ELR (cell line): ENCODE measurements at regions not wholly inside any gene's neighbourhood (a gene's known extent, or its start where the extent isn't known, plus 50 kb on each side); places are given as distances from the start of the nearest gene placed in this dataset.
"Not testable (repeated sequence)": the region's sequence is repeated elsewhere in the genome, so short reads cannot be mapped to it uniquely, and the experiment has no call there.

Source experiments
- DNase-seq: peaks from one replicate; pipeline ENCODE4 v3.0.0-alpha.2; 2015; ENCODE audit warnings: low read depth

GRCh38 chr2:131828164-131828561, 300.5 kb downstream of the CCDC74A start:
- DNase-seq = no peak

GRCh38 chr2:131828633-131829455, 301.2 kb downstream of the CCDC74A start:
- DNase-seq = not testable (repeated sequence)

DNA sequence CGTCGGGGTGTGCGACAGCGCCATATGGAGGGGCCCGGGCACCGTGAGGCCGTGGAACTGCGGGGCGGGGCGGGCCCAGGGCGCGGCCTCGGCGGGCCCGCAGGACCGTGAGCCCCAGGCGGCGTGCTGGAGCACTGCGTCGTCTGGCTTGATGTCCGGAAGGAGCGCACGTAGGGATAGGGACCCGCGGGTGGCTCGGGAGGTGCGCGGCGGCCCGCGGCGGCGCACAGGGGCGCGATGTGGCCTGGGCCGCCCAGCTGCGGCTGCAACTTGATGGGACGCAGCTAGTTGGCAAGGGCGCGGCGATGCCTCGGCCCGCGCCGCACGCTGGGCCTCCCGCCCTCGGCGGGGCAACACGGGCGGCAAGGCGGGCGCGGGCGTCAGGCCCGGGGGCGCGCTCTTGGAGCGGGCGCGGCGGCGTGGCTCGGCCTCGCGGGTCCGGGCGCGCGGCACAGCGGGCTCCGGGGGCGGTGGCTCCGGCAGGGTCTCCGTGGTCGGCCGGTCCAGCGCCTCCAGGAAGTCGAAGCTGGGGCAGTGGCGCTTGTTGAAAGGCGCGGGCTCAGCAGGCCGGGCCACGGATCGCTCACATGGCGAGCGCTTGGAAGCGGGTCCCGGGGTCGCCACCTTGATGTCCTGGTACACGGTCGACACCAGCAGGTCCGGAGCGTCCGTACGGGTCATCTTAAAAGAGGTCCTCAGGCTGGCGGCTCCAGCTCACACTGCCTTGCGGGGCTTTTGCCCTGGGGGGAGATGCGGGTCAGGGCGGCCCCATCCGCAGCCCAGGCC, 302.0 kb downstream of the CCDC74A start:
- DNase-seq = not testable (repeated sequence)

- not testable (repeated sequence) for DNase-seq
These were observed 302.7 kb downstream of the CCDC74A start for GRCh38 chr2:131830242-131830945.

DNA sequence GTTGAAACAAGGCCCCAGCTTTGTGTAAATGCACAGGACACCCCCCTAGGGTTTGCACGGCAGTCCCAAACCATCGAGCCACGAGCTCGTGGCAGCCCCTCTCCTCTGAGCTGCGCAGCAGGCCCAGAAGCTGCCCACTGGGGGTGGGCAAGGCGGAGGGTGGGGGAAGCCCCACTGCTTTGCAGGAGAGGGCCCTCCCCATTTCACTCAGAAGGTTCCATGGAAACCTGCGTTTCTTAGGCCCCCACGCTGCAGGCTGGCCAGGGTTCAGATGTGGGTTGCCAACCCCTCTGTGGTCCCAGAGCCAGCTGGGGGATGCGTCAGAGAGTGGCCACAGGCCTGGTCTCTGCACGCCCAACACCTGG, 303.2 kb downstream of the CCDC74A start:
- not testable (repeated sequence) for DNase-seq

DNA sequence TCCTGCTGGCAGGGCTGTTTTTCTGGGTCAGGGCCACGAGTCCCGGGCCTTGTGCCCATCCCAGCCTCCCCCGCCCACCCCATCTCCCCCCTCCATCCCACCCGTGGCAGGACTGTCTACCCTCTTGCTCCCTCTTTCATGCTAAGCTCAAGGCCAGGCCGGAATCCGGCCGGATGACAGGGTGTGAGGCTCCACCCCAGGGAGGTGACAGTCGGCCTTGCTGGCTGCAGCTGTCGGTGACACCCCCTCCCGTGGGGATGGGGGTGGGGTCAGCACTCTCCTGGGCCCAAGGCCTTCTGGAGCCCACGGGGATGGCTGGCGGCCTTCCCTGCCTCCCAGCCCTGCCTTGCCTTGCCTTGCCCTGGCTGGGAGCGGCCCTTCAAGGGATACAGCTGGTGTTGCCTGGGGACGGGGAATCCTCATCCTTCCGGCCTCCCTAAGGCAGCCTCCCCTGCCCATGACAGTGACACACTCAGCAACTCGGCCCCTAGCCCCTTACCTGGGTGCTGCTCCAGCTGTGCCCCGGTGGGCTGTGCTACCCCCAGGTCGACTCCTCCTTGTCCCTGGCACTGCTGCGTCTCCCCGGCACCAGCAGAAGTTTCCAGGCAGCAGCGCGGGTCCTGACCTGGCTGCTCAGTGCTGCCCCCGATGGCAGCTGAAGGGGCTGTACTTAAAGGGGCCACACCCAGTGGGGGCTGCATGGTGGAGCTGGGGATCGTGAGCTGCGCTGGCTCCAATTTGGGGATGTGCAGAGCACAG, 303.9 kb downstream of the CCDC74A start:
- peak; percentile 5 for DNase-seq

DNA sequence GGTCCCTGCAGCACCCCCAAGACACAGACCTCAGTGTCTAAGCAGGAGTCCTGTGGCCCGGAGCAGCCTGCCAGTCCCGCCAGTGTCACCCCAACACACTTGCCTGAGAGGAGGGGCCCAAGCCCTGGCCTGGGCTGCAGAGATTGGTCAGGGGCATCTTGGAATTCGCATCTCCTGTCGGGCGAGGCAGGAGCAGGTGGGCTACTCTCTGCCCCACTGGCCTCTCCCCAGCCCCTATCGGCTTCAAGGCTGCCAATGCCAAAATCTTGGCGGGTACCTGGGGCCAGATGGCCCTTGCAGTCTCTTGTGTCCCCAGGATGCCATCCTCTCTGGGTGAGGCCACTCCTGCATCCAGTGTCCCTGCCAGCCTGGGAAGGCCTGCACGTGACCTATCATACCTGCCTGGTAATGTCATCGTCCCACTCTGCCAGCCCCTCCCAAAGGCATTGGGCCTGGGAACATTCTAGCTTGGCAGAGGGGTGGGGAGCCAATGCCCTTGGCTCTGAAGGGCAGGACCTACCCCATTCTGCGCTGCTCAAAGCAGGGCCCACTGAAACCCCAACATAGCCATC, 304.6 kb downstream of the CCDC74A start:
- not testable (repeated sequence) for DNase-seq

- DNase-seq = not testable (repeated sequence)
These were observed 305.2 kb downstream of the CCDC74A start for GRCh38 chr2:131832917-131833316.

GRCh38 chr2:131833367-131834202, 305.9 kb downstream of the CCDC74A start:
- DNase-seq = not testable (repeated sequence)

GRCh38 chr2:131834203-131835020, 306.7 kb downstream of the CCDC74A start:
- not testable (repeated sequence) for DNase-seq

DNA sequence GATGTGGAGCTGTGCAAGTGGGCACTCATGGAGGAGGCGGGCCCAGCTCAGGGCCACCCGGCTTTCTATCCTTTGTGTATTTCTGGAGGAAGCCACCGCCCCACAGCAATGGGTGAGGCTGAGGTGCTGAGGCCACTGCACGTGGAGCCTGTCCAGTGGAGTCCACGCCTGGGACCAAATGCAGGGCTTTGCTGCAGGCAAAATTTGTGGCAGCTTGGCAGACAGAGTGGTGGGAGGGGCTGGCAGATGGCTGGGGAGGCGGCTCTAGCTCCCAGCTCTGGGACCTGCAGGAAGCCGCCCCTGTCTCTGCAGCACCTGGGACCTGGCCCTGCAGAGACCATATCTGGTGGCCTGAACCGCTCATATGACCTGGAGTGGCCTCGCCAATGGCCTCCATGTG, 307.3 kb downstream of the CCDC74A start:
- DNase-seq = not testable (repeated sequence)

DNA sequence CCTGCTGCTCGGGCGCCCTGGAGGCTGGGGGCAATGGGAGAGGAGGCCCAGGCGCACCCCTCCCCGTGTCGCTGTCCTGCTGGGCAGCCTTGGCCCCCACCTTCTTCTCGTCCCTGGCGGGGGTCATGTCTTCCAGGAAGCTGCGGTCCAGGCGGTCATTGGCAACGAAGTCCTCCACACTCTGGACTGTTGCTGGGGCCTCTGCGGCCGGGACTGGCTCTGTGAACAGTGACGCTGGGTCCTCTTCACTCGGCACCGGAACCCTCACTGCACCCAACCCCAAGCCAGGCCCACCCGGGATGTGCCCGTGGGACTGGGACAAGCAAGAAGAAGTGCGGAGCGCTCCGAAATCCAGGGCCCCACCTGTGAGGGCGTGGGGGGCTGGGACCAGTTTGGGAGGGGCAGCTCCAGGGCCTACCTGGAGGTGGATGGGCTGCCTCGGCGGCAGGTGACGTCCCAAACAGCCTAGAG, 308.0 kb downstream of the CCDC74A start:
- DNase-seq = no peak

DNA sequence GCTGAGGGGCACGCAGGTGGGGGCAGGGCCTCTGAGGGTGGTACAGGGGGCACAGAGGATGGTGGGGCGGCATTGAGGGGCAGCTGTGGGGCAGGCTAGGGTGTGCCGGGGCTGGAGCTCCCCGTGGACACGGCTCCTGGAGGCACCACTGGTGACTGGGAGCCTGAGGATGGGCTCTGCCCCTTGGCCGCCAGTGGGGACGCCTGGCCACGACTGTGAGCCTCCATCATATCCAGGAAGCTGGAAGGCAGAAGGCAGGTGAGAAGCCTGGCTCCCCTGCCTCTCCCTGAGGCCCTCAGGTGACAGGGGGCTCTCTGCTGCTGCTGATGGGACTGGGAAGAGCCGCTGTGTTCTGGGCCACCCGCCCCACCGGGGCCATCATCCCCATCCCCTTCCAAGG, 308.4 kb downstream of the CCDC74A start:
- DNase-seq = not testable (repeated sequence)

GRCh38 chr2:131844044-131844443, 316.4 kb downstream of the CCDC74A start:
- DNase-seq = peak; percentile 30

DNA sequence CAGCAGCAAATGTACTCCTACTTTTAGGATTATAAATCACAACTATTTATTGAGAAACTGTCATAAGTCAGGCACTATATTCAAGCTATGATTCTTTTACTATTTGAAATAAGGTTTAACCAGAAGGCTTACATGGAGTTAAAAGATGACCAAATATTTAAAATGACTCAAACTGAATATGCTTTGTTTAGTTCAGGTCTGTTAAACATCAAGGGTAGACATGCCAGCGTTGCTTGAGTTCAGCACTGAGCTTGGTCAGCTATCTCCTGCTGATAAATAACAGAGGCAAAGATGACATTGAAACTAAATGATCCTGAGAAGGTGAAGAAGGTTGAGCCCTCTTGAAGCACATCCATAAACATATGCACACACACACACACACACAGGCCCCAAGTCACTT, 305.6 kb downstream of the ANKRD30BL start:
- not testable (repeated sequence) for DNase-seq

GRCh38 chr2:131858197-131858596, 303.6 kb downstream of the ANKRD30BL start:
- DNase-seq = peak; percentile 23
